ENCODE measurements at regions not wholly inside any gene's neighbourhood (a gene's known extent, or its start where the extent isn't known, plus 50 kb on each side); places are given as distances from the start of the nearest gene placed in this dataset.

- peaks cover 12% of the 10 kb centered on the region for H3K4me1 ChIP-seq (ENCODE audit: control insufficient read depth, insufficient read depth, low read length)
- H3K4me3 ChIP-seq (ENCODE audit: low read length), result no peak overlapping the region
- peak overlapping the region; percentile 24 for H3K27ac Mint-ChIP-seq
- no peaks in the 10 kb centered on the region for H3K27me3 ChIP-seq (ENCODE audit: control insufficient read depth, insufficient read depth, low read length, poor library complexity, severe bottlenecking)
- H3K4me3 Mint-ChIP-seq, result no peak overlapping the region
- no peaks in the 10 kb centered on the region for H3K27me3 Mint-ChIP-seq (ENCODE audit: insufficient read depth)
- WGBS, 2 experiments (ENCODE audit: insufficient coverage in 1 of 2, insufficient read length in 1 of 2), result 79 to 81% methylated on average over 8 to 16 of the region's 16 CpGs
- DNase-seq, result no peak
- no peaks in the 10 kb centered on the region for H3K36me3 Mint-ChIP-seq (ENCODE audit: low read depth)
- no peak overlapping the region for H3K9ac ChIP-seq (ENCODE audit: extremely low read depth, low read length, poor library complexity, severe bottlenecking)
- H3K27ac ChIP-seq (ENCODE audit: low read depth, low read length), result no peak overlapping the region
- TF ChIP-seq CTCF (conservative IDR thresholded peaks at IDR 0.05), result no peak
- peaks cover 44% of the 10 kb centered on the region for H3K4me1 Mint-ChIP-seq
- H3K9me3 Mint-ChIP-seq, result no peaks in the 10 kb centered on the region
- H3K9me3 ChIP-seq (ENCODE audit: control insufficient read depth, low read length), result no peaks in the 10 kb centered on the region
- no peaks in the 10 kb centered on the region for H3K36me3 ChIP-seq (ENCODE audit: control insufficient read depth, insufficient read depth, low read length)
Measured at GRCh38 chr1:54461731-54462596, 55.8 kb upstream of the SSBP3 start.

GRCh38 chr1:54460861-54461387, 54.7 kb upstream of the SSBP3 start:
- Mint-ChIP-seq H3K36me3 (ENCODE audit: low read depth) (no peaks in the 10 kb centered on the region), H3K4me3 (no peak overlapping the region), H3K9me3 (no peaks in the 10 kb centered on the region), H3K4me1 (peaks cover 48% of the 10 kb centered on the region), H3K27ac (no peak overlapping the region), H3K27me3 (ENCODE audit: insufficient read depth) (no peaks in the 10 kb centered on the region)
- Histone ChIP-seq H3K36me3 (ENCODE audit: control insufficient read depth, insufficient read depth, low read length) (no peaks in the 10 kb centered on the region), H3K9ac (ENCODE audit: extremely low read depth, low read length, poor library complexity, severe bottlenecking) (no peak overlapping the region), H3K27ac (ENCODE audit: low read depth, low read length) (no peak overlapping the region), H3K4me3 (ENCODE audit: low read length) (no peak overlapping the region), H3K4me1 (ENCODE audit: control insufficient read depth, insufficient read depth, low read length) (peaks cover 12% of the 10 kb centered on the region), H3K27me3 (ENCODE audit: control insufficient read depth, insufficient read depth, low read length, poor library complexity, severe bottlenecking) (no peaks in the 10 kb centered on the region), H3K9me3 (ENCODE audit: control insufficient read depth, low read length) (no peaks in the 10 kb centered on the region)
- no peak for TF ChIP-seq CTCF (conservative IDR thresholded peaks at IDR 0.05)
- no peak for DNase-seq
- WGBS, 2 experiments (ENCODE audit: insufficient coverage in 1 of 2, insufficient read length in 1 of 2), result 90% methylated on average over 7 of the region's 8 CpGs; no CpG with 5 or more reads in 1 of the 2 experiments

- peaks cover 44% of the 10 kb centered on the region for H3K4me1 Mint-ChIP-seq
- H3K27me3 Mint-ChIP-seq (ENCODE audit: insufficient read depth), result no peaks in the 10 kb centered on the region
- no peaks in the 10 kb centered on the region for H3K9me3 Mint-ChIP-seq
- DNase-seq, result no peak
- no peak overlapping the region for H3K4me3 Mint-ChIP-seq
- Histone ChIP-seq H3K4me1 (ENCODE audit: control insufficient read depth, insufficient read depth, low read length) (peaks cover 12% of the 10 kb centered on the region), H3K36me3 (ENCODE audit: control insufficient read depth, insufficient read depth, low read length) (no peaks in the 10 kb centered on the region), H3K9ac (ENCODE audit: extremely low read depth, low read length, poor library complexity, severe bottlenecking) (no peak overlapping the region), H3K9me3 (ENCODE audit: control insufficient read depth, low read length) (no peaks in the 10 kb centered on the region), H3K27me3 (ENCODE audit: control insufficient read depth, insufficient read depth, low read length, poor library complexity, severe bottlenecking) (no peaks in the 10 kb centered on the region), H3K27ac (ENCODE audit: low read depth, low read length) (peak overlapping the region; percentile 36), H3K4me3 (ENCODE audit: low read length) (no peak overlapping the region)
- H3K36me3 Mint-ChIP-seq (ENCODE audit: low read depth), result no peaks in the 10 kb centered on the region
- 80 to 93% methylated on average over 1 to 2 of the region's 2 CpGs for WGBS, 2 experiments (ENCODE audit: insufficient coverage in 1 of 2, insufficient read length in 1 of 2)
- no peak for TF ChIP-seq CTCF (conservative IDR thresholded peaks at IDR 0.05)
- H3K27ac Mint-ChIP-seq, result no peak overlapping the region
Measured at GRCh38 chr1:54460351-54460750, 54.2 kb upstream of the SSBP3 start.

All from endodermal cell (in vitro differentiated cells).